ENCODE measurements at regions not wholly inside any gene's neighbourhood (a gene's known extent, or its start where the extent isn't known, plus 50 kb on each side); places are given as distances from the start of the nearest gene placed in this dataset.

DNA sequence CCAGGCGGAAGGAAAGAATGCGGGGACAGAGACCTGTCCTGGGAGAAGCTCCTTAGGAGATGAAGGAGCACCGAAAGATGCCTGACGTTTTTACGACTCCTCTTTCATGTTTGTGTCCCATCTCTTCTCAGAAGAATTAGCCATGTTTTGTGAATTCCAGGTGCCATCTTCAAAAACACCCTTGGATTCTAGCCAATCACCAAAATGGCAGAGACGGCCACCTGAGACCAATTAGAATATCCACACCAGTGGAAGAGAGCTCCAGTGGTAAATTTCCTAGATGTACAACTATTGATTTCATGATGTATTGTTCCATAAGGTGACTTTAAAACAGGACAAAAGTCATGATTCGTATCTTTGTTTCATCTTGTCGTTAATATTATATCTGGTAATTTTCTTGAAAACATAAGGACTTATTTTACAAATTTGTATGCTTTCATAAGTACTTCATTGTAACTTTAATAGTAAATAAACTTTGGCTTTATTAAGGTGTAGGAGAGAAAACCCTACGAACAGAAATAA, 62.3 kb upstream of the NUDT4 start:
- no peak for DNase-seq

DNA sequence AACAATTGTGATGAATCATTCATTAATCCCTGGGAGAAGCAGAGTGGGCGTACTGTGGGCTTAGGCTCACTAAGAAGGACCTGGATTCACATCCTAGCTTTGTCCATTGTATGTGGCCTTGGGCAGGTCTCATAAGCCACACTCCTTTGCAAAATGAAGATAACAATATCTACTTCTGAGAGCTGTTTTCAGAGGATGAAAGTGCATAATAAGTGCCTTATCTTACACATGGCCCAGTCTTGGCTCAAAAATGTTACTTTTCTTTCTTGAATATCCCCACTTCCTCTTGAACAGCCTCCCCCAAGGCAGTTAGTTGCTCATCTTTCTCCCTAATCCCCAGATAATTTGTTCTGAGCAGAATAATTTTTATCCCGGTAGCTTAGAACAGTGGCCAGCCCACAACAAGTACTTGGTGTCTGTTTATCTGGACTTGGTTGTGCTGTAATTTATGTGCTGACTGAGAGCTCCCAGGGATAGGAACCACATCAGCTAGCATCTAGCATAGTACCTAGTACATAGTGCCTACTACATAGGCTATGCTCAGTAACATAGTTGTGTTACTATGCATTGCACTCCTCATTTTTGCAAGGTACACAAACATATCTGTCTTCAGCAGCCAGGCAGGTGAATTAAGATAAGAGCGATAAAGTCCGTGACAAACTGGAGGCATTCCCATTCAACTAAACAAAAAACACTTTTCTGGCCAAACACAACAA, 61.7 kb upstream of the NUDT4 start:
- no peak for DNase-seq

DNA sequence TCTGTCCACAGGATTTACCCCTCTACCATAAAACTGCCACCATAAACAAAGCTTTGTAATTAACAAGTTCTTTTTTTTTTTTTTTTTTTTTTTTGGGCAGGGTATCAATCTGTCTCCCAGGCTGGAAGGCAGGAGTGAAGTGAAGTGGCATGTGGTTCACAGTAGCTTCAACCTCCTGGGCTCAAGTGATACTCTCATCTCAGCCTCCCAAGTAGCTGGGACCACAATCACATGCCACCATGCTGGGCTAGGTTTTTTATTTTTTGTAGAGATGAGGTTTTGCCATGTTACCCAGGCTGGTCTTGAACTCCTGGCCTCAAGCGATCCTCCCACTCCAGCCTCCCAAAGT, 61.1 kb upstream of the NUDT4 start:
- no peak for DNase-seq

DNA sequence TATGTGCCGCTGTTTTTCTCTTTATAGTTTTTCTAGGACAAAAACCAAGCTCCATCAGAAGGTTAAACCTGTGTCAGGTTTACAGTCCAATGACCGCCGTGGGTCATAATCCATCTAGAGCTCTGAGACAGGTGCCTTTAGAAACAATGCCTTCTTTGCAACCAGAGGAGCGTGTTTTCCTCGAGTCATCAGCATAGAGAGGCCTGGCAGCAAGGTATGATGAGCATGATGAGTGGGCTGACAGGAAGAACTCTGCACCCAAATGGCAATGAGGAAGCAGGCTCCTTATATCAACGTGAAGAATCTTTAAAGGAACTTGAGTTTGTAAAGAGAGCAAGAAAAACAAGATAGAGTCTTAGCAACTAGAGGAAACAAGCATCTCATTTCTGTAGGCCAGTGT, 60.5 kb upstream of the NUDT4 start:
- DNase-seq, result no peak

DNA sequence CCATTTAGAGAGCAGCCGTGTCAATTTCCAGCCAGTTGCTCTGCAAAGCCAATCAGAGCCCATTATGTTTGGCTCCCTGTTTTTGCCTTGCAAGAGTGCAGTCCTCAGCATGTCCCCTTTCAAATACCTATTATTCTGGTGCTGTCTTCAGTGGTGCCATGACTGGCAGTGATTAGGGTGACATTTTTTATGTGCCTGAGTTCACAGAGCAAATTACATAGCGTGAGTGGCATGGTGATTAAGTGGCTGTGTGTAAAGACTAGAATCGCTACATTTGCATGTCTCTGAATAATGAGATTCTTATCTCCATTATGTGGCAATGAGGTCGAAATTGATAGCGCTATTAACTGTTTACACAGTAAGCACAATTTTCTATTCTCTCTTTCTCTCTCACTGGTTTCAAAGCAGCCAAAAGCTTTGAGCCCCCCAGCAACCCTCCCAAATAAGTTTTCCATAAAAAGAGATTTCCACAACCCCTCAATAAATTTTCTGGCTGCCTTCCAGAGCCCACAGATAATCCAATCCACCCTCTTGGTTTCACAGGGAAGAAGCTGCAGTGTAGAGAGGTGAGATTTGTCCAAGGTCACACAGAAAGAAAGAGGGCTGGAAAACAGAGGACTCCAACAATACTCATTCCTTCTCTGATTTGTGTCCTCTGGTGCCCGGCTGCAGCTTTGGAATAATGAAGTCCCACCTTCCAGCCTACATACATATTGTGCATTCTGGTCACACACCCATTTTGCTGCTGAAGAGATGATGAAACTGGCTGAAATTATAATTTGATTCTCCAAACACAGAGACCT, 58.8 kb upstream of the NUDT4 start:
- DNase-seq, result no peak

DNA sequence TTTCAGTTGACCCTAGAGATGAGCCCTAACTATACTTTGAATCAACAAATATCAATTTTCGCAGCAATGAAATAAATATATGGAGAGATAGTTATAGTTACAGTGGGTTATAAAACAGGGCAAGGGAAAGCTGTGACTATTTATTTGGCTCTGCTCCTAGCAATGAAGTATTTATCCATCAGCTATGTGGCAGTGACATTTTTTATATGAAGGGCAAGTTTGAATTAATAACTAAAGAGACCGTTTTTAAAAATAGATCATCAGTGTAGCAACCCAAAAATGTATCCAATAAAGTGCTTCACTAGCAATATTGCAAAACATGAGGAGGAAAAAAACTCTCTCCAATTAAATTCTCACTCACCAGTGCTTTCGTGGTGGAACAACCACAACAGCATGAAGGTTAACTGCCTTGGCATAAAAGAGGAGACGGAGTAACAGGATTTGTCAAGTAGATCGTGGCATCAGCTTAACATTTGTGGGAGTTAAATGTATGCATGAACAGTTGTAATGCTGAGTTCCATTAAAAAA, 58.1 kb upstream of the NUDT4 start:
- no peak for DNase-seq

DNA sequence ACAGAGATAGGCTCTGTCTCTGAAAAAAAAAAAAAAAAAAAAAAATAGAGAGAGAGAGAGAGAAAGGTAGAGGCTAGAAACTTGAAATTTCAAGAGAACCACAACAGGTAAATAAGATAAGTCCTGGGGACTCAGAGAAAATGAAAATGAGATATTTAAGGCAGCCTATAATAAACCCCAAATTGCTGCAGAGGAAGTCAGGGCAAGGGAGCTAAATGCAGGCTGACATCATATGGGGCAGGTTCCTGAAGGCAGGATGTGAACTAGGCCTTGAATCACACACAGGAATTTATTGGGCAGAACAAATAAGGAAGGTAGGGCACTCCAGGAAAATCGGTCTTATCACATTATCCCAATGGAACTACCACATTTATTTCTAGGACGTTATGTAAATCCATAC, 54.9 kb upstream of the NUDT4 start:
- DNase-seq, result no peak

DNA sequence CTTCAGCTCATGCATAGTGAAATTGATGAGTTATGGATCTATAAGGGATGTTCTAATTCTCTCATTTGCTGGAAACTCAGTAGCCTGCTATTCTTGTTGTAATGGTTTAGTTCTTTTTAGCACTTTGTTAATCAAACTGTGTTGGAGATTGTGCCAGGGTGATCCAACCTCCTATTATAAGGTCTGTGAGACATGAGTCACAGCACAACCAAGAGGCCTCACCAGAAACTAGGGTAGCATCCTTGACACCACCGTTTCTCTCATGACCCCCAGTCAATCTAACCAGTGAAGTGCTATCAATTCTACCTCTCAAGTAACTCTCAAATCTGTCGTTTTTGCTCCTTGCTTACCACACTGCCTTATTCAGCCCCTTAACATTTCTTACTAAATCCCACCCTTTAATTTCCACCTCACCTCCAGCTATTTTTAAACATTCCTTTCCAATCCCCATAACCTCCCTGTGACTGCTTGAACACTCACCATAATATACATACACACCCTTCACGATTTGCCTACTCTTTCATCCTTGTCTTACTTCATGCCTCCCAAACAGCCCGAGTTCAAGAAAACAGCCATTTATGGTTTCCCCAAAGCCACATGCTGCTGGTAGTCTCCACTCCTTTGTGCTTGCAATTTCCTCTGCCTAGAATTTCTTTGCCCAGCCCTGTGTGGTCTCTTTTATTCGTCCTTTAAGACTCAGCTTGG, 53.9 kb upstream of the NUDT4 start:
- no peak for DNase-seq

DNA sequence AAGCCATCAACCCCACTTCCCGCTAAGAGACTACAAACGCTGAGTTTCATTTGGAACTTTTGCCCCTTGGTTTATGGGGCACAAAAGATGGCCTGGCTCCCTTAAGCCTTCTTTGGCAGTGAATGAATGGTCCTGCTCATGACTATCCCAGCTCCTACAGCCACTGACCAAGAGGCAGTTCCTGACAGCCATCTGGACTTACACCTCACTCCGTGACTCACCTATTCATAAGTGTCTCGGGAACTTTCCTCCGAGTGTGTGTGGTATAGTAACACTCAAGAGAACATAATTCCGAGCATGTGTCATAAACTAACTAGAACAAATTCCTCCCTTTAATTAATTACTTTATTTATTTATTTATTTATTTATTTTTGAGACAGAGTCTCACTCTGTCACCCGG, 51.9 kb upstream of the NUDT4 start:
- DNase-seq, result no peak
